Common myeloid progenitor, CD34-positive (primary cell): ENCODE measurements at regions not wholly inside any gene's neighbourhood (a gene's known extent, or its start where the extent isn't known, plus 50 kb on each side); places are given as distances from the start of the nearest gene placed in this dataset.

ENCODE experiments used
- CTCF ChIA-PET: fragments of 350-600 bp; sonication (Branson Sonifier 250); formaldehyde crosslinking; loops from one replicate; lab custom pipeline; 2021; ENCODE audit warnings: antibody characterized with exemption; lab: Charles Lee
- POLR2A ChIA-PET: fragments of 350-600 bp; sonication (Branson Sonifier 250); formaldehyde crosslinking; loops from one replicate; lab custom pipeline; 2021; ENCODE audit warnings: antibody characterized with exemption; lab: Charles Lee
- DNase-seq, 3 donors: peaks; one replicate each; pipeline versions ENCODE4 v3.0.0 to v3.0.0-alpha.2; 2013
- H3K27ac ChIP-seq, 2 experiments: 1 replicate in 1 of 2; 2 replicates in 1 of 2; pipeline ENCODE4 v1.7.0; 2013; ENCODE audit warnings: inconsistent platforms in 2 of 2, low read length in 2 of 2, mild to moderate bottlenecking in 2 of 2, low read depth in 1 of 2, moderate library complexity in 1 of 2; ENCODE audit not compliant: severe bottlenecking in 2 of 2, insufficient read depth in 1 of 2, poor library complexity in 1 of 2
- H3K27me3 ChIP-seq, 5 experiments: replicated peaks in 2 of 5; 1 replicate in 3 of 5; 2 replicates in 2 of 5; pipeline versions ENCODE4 v1.6.1 to v1.7.0; 2013; ENCODE audit warnings: low read length in 4 of 5, mild to moderate bottlenecking in 2 of 5, moderate library complexity in 2 of 5, inconsistent platforms in 1 of 5; ENCODE audit not compliant: insufficient read depth in 5 of 5, control insufficient read depth in 4 of 5
- H3K36me3 ChIP-seq, 4 experiments: 1 replicate in 2 of 4; 2 replicates in 2 of 4; pipeline versions ENCODE4 v1.6.1 to v1.7.0; 2013; ENCODE audit warnings: low read length in 3 of 4, control low read depth in 1 of 4, mild to moderate bottlenecking in 1 of 4; ENCODE audit not compliant: control insufficient read depth in 4 of 4, insufficient read depth in 4 of 4
- H3K4me1 ChIP-seq, 4 experiments: 1 replicate in 3 of 4; 2 replicates in 1 of 4; pipeline versions ENCODE4 v1.6.1 to v1.7.1; 2013; ENCODE audit warnings: low read length in 3 of 4, mild to moderate bottlenecking in 3 of 4, control low read depth in 1 of 4, inconsistent platforms in 1 of 4, moderate library complexity in 1 of 4; ENCODE audit not compliant: control insufficient read depth in 4 of 4, insufficient read depth in 4 of 4; ENCODE audit errors: control extremely low read depth in 1 of 4
- H3K4me3 ChIP-seq, 7 experiments: 1 replicate in 4 of 7; 2 replicates in 3 of 7; pipeline versions ENCODE4 v1.5.1 to v1.7.0; 2013; ENCODE audit warnings: mild to moderate bottlenecking in 7 of 7, low read length in 6 of 7, moderate library complexity in 6 of 7, inconsistent platforms in 2 of 7, low read depth in 2 of 7, control low read depth in 1 of 7; ENCODE audit not compliant: insufficient read depth in 4 of 7, control insufficient read depth in 1 of 7; ENCODE audit errors: extremely low read depth in 1 of 7
- H3K9me3 ChIP-seq, 5 experiments: 1 replicate in 4 of 5; 2 replicates in 1 of 5; pipeline versions ENCODE4 v1.6.1 to v1.7.1; 2013; ENCODE audit warnings: low read length in 4 of 5, mild to moderate bottlenecking in 2 of 5, inconsistent platforms in 1 of 5, low read depth in 1 of 5, moderate library complexity in 1 of 5; ENCODE audit not compliant: control insufficient read depth in 4 of 5, insufficient read depth in 2 of 5; ENCODE audit errors: control extremely low read depth in 1 of 5
- WGBS: methylation state at CpG from one replicate; pipeline ENCODE4 v1.1.5; 2013; ENCODE audit not compliant: insufficient coverage; 5-methylcytosine and 5-hydroxymethylcytosine counted together

- no peaks in the 10 kb centered on the region for H3K36me3 ChIP-seq
- no peak overlapping the region for H3K4me3 ChIP-seq
- no peaks in the 10 kb centered on the region for H3K4me1 ChIP-seq
- CTCF ChIA-PET = no interaction called here
- no peak for DNase-seq
- no peaks in the 10 kb centered on the region for H3K27me3 ChIP-seq
- H3K9me3 ChIP-seq = peaks cover 0 to 2% (median 0%) of the 10 kb centered on the region in 5 experiments
- 91% methylated on average over 4 of the region's 4 CpGs for WGBS
- POLR2A ChIA-PET = no interaction called here
- H3K27ac ChIP-seq = no peak overlapping the region
These were observed 148.6 kb upstream of the NSMCE3 start for GRCh38 chr15:29418178-29418577.

- Histone ChIP-seq H3K9me3 (no peaks in the 10 kb centered on the region), H3K4me3 (no peak overlapping the region), H3K27me3 (peaks cover 0 to 8% (median 0%) of the 10 kb centered on the region in 5 experiments), H3K27ac (no peak overlapping the region), H3K36me3 (no peaks in the 10 kb centered on the region), H3K4me1 (no peaks in the 10 kb centered on the region)
- POLR2A ChIA-PET = no interaction called here
- WGBS = 85% methylated on average over 2 of the region's 3 CpGs
- CTCF ChIA-PET = no interaction called here
- no peak for DNase-seq
These were observed 141.7 kb upstream of the NSMCE3 start for GRCh38 chr15:29411299-29411698.

GRCh38 chr15:29410338-29410737 lies 140.7 kb upstream of the NSMCE3 start:
- H3K4me1 ChIP-seq = no peaks in the 10 kb centered on the region
- CTCF ChIA-PET = no interaction called here
- DNase-seq = no peak

GRCh38 chr15:29409890-29410289 lies 140.3 kb upstream of the NSMCE3 start:
- CTCF ChIA-PET = no interaction called here
- POLR2A ChIA-PET = no interaction called here
- Histone ChIP-seq H3K27ac (no peak overlapping the region), H3K9me3 (no peaks in the 10 kb centered on the region), H3K4me3 (no peak overlapping the region), H3K4me1 (no peaks in the 10 kb centered on the region), H3K36me3 (no peaks in the 10 kb centered on the region), H3K27me3 (peaks cover 0 to 12% (median 0%) of the 10 kb centered on the region in 5 experiments)
- 87% methylated on average over 7 of the region's 8 CpGs for WGBS
- no peak for DNase-seq

More at GRCh38 chr15:29410338-29410737, 140.7 kb upstream of the NSMCE3 start:
- H3K9me3 ChIP-seq = no peaks in the 10 kb centered on the region
- 79% methylated on average over 9 of the region's 9 CpGs for WGBS
- no peak overlapping the region for H3K4me3 ChIP-seq
- no peaks in the 10 kb centered on the region for H3K36me3 ChIP-seq
- POLR2A ChIA-PET = no interaction called here
- no peak overlapping the region for H3K27ac ChIP-seq
- H3K27me3 ChIP-seq = peaks cover 0 to 11% (median 0%) of the 10 kb centered on the region in 5 experiments

- Histone ChIP-seq H3K4me3 (no peak overlapping the region), H3K4me1 (no peaks in the 10 kb centered on the region), H3K36me3 (no peaks in the 10 kb centered on the region), H3K27me3 (peaks cover 0 to 16% (median 4%) of the 10 kb centered on the region in 5 experiments), H3K27ac (no peak overlapping the region), H3K9me3 (no peaks in the 10 kb centered on the region)
- ChIA-PET POLR2A (no interaction called here), CTCF (no interaction called here)
- WGBS = 99% methylated on average over 10 of the region's 12 CpGs
- no peak for DNase-seq
These were observed 135.9 kb upstream of the NSMCE3 start for GRCh38 chr15:29405564-29405963.

GRCh38 chr15:29403772-29404171 lies 134.2 kb upstream of the NSMCE3 start:
- H3K4me3 ChIP-seq = no peak overlapping the region
- H3K27ac ChIP-seq = no peak overlapping the region
- CTCF ChIA-PET = no interaction called here
- WGBS = 67% methylated on average over 3 of the region's 8 CpGs
- no peaks in the 10 kb centered on the region for H3K4me1 ChIP-seq
- no peak for DNase-seq
- H3K9me3 ChIP-seq = no peaks in the 10 kb centered on the region
- peaks cover 0 to 14% (median 4%) of the 10 kb centered on the region in 5 experiments for H3K27me3 ChIP-seq
- POLR2A ChIA-PET = no interaction called here
- no peaks in the 10 kb centered on the region for H3K36me3 ChIP-seq

GRCh38 chr15:29401644-29402043 lies 132.0 kb upstream of the NSMCE3 start:
- Histone ChIP-seq H3K9me3 (no peaks in the 10 kb centered on the region), H3K4me1 (no peaks in the 10 kb centered on the region), H3K36me3 (no peaks in the 10 kb centered on the region), H3K27ac (no peak overlapping the region), H3K4me3 (no peak overlapping the region), H3K27me3 (peaks cover 0 to 14% (median 4%) of the 10 kb centered on the region in 5 experiments)
- WGBS = 100% methylated on average over 2 of the region's 7 CpGs
- no peak for DNase-seq
- ChIA-PET CTCF (no interaction called here), POLR2A (no interaction called here)
